ENCODE measurements at regions not wholly inside any gene's neighbourhood (a gene's known extent, or its start where the extent isn't known, plus 50 kb on each side); places are given as distances from the start of the nearest gene placed in this dataset.

DNA sequence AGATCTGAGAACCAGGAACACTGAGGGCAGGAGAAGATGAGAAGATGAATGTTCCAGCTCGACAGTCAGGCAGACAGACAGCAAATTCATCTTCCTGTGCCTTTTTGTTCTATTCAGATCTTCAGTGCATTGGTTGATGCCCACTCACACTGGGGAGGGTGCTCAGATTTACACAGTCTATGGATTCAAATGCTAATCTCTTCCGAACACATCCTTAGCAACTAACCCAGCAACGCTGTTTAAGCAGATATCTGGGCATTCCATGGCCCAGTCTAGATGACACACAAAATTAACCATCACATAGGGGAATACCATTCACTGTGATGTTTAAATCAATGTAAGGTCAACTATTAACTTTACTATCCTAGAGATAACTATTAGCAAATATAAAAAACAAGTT, 571.9 kb downstream of the NYAP2 start:
- no peaks in the 10 kb centered on the region for H3K36me3 ChIP-seq (ENCODE audit: control insufficient read depth in 2 of 2, insufficient read depth in 1 of 2, low read length in 2 of 2)

DNA sequence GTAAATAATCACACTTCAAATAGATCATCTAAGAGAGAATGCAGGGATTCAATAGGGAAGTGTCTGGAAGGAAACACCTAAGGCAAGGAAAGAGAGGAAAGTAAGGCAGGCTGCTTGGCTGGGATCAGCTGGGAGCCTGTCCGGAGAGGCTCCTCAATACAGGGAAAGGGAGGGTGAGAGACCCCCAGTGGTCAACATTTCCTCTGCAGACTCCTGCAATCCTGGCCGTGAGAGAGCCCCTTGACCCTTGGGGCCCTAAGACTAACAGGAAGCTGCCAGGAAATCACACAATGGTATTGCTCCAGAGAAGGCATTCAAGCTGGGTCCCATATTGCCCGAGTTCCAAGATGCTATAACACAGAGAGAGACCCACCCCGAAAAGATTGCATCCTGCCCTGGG, 549.4 kb downstream of the NYAP2 start:
- no peaks in the 10 kb centered on the region for H3K4me1 ChIP-seq (ENCODE audit: control insufficient read depth, insufficient read depth, low read length)
- H3K27ac ChIP-seq (ENCODE audit: extremely low read depth, low read depth, low read length) = no peak overlapping the region
- H3K36me3 ChIP-seq (ENCODE audit: control insufficient read depth in 2 of 2, insufficient read depth in 1 of 2, low read length in 2 of 2) = no peaks in the 10 kb centered on the region
- no peak overlapping the region for H3K4me3 ChIP-seq (ENCODE audit: low read depth, low read length)
- ChIA-PET POLR2A (no interaction called here), CTCF (no interaction called here)
- TF ChIP-seq TRIM28 (IDR thresholded peaks at IDR 0.05; ENCODE audit: borderline replicate concordance, low read length) (no peak), ZXDB (tag by site-specific recombination; IDR thresholded peaks at IDR 0.05) (no peak), ZNF155 (tag by site-specific recombination; IDR thresholded peaks at IDR 0.05) (no peak), ZNF114 (tag by site-specific recombination; IDR thresholded peaks at IDR 0.05) (no peak)
- TF ChIP-seq, protein P1, sequence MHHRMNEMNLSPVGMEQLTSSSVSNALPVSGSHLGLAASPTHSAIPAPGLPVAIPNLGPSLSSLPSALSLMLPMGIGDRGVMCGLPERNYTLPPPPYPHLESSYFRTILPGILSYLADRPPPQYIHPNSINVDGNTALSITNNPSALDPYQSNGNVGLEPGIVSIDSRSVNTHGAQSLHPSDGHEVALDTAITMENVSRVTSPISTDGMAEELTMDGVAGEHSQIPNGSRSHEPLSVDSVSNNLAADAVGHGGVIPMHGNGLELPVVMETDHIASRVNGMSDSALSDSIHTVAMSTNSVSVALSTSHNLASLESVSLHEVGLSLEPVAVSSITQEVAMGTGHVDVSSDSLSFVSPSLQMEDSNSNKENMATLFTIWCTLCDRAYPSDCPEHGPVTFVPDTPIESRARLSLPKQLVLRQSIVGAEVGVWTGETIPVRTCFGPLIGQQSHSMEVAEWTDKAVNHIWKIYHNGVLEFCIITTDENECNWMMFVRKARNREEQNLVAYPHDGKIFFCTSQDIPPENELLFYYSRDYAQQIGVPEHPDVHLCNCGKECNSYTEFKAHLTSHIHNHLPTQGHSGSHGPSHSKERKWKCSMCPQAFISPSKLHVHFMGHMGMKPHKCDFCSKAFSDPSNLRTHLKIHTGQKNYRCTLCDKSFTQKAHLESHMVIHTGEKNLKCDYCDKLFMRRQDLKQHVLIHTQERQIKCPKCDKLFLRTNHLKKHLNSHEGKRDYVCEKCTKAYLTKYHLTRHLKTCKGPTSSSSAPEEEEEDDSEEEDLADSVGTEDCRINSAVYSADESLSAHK (tag by site-specific recombination; IDR thresholded peaks at IDR 0.05) = no peak
- H3K9me3 ChIP-seq (ENCODE audit: control insufficient read depth, insufficient read depth, low read depth, low read length) = no peaks in the 10 kb centered on the region

More for the DNA sequence above, 571.9 kb downstream of the NYAP2 start:
- H3K9me3 ChIP-seq (ENCODE audit: control insufficient read depth, insufficient read depth, low read depth, low read length) = no peaks in the 10 kb centered on the region
- H3K27ac ChIP-seq (ENCODE audit: extremely low read depth, low read depth, low read length) = no peak overlapping the region
- POLR2A ChIA-PET = no interaction called here
- H3K4me1 ChIP-seq (ENCODE audit: control insufficient read depth, insufficient read depth, low read length) = no peaks in the 10 kb centered on the region
- no peak overlapping the region for H3K4me3 ChIP-seq (ENCODE audit: low read depth, low read length)
- no peak for TF ChIP-seq ZNF335 (tag by site-specific recombination; conservative IDR thresholded peaks at IDR 0.05)
- TF ChIP-seq, protein P2, sequence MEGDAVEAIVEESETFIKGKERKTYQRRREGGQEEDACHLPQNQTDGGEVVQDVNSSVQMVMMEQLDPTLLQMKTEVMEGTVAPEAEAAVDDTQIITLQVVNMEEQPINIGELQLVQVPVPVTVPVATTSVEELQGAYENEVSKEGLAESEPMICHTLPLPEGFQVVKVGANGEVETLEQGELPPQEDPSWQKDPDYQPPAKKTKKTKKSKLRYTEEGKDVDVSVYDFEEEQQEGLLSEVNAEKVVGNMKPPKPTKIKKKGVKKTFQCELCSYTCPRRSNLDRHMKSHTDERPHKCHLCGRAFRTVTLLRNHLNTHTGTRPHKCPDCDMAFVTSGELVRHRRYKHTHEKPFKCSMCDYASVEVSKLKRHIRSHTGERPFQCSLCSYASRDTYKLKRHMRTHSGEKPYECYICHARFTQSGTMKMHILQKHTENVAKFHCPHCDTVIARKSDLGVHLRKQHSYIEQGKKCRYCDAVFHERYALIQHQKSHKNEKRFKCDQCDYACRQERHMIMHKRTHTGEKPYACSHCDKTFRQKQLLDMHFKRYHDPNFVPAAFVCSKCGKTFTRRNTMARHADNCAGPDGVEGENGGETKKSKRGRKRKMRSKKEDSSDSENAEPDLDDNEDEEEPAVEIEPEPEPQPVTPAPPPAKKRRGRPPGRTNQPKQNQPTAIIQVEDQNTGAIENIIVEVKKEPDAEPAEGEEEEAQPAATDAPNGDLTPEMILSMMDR (tag by site-specific recombination; IDR thresholded peaks at IDR 0.05) = no peak
- no peak for TF ChIP-seq ZNF169 (tag by site-specific recombination; IDR thresholded peaks at IDR 0.05)
- no peak for TF ChIP-seq GFI1B (tag by site-specific recombination; IDR thresholded peaks at IDR 0.05)
- TF ChIP-seq, protein P3, sequence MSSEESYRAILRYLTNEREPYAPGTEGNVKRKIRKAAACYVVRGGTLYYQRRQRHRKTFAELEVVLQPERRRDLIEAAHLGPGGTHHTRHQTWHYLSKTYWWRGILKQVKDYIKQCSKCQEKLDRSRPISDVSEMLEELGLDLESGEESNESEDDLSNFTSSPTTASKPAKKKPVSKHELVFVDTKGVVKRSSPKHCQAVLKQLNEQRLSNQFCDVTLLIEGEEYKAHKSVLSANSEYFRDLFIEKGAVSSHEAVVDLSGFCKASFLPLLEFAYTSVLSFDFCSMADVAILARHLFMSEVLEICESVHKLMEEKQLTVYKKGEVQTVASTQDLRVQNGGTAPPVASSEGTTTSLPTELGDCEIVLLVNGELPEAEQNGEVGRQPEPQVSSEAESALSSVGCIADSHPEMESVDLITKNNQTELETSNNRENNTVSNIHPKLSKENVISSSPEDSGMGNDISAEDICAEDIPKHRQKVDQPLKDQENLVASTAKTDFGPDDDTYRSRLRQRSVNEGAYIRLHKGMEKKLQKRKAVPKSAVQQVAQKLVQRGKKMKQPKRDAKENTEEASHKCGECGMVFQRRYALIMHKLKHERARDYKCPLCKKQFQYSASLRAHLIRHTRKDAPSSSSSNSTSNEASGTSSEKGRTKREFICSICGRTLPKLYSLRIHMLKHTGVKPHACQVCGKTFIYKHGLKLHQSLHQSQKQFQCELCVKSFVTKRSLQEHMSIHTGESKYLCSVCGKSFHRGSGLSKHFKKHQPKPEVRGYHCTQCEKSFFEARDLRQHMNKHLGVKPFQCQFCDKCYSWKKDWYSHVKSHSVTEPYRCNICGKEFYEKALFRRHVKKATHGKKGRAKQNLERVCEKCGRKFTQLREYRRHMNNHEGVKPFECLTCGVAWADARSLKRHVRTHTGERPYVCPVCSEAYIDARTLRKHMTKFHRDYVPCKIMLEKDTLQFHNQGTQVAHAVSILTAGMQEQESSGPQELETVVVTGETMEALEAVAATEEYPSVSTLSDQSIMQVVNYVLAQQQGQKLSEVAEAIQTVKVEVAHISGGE (tag by site-specific recombination; conservative IDR thresholded peaks at IDR 0.05; ENCODE audit: low read depth) = no peak
- TF ChIP-seq ZNF514 (tag by site-specific recombination; IDR thresholded peaks at IDR 0.05) = no peak
- TF ChIP-seq GLI4 (tag by site-specific recombination; IDR thresholded peaks at IDR 0.05) = no peak
- no peak for TF ChIP-seq ZNF121 (tag by site-specific recombination; IDR thresholded peaks at IDR 0.05)
- TF ChIP-seq, protein P4, sequence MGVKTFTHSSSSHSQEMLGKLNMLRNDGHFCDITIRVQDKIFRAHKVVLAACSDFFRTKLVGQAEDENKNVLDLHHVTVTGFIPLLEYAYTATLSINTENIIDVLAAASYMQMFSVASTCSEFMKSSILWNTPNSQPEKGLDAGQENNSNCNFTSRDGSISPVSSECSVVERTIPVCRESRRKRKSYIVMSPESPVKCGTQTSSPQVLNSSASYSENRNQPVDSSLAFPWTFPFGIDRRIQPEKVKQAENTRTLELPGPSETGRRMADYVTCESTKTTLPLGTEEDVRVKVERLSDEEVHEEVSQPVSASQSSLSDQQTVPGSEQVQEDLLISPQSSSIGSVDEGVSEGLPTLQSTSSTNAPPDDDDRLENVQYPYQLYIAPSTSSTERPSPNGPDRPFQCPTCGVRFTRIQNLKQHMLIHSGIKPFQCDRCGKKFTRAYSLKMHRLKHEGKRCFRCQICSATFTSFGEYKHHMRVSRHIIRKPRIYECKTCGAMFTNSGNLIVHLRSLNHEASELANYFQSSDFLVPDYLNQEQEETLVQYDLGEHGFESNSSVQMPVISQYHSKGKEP (tag by site-specific recombination; IDR thresholded peaks at IDR 0.05) = no peak
- TF ChIP-seq, protein P5, sequence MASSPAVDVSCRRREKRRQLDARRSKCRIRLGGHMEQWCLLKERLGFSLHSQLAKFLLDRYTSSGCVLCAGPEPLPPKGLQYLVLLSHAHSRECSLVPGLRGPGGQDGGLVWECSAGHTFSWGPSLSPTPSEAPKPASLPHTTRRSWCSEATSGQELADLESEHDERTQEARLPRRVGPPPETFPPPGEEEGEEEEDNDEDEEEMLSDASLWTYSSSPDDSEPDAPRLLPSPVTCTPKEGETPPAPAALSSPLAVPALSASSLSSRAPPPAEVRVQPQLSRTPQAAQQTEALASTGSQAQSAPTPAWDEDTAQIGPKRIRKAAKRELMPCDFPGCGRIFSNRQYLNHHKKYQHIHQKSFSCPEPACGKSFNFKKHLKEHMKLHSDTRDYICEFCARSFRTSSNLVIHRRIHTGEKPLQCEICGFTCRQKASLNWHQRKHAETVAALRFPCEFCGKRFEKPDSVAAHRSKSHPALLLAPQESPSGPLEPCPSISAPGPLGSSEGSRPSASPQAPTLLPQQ (tag by site-specific recombination; IDR thresholded peaks at IDR 0.05) = no peak
- TF ChIP-seq ZSCAN30 (tag by site-specific recombination; IDR thresholded peaks at IDR 0.05) = no peak
- CTCF ChIA-PET = no interaction called here
